Upper lobe of right lung (tissue), 1 donor: ENCODE measurements at regions not wholly inside any gene's neighbourhood (a gene's known extent, or its start where the extent isn't known, plus 50 kb on each side); places are given as distances from the start of the nearest gene placed in this dataset.

ENCODE experiments used
- ATAC-seq: fragments of 200-7000 bp; cut with Tn5 transposase; one replicate; pipeline ENCODE4 v1.9.1; 2020; ENCODE audit warnings: mild to moderate bottlenecking, moderate library complexity
- DNase-seq: peaks from one replicate; pipeline ENCODE4 v3.0.0-alpha.2; 2020
- H3K27ac ChIP-seq: fragments of 200-600 bp; one replicate; pipeline ENCODE4 v1.8.0; 2022
- H3K27me3 ChIP-seq: fragments of 200-600 bp; one replicate; pipeline ENCODE4 v1.8.0; 2022; ENCODE audit warnings: mild to moderate bottlenecking
- H3K36me3 ChIP-seq: fragments of 200-600 bp; one replicate; pipeline ENCODE4 v1.8.0; 2022
- H3K4me1 ChIP-seq: fragments of 200-600 bp; one replicate; pipeline ENCODE4 v1.8.0; 2022
- H3K4me3 ChIP-seq: fragments of 200-600 bp; one replicate; pipeline ENCODE4 v1.8.0; 2022; ENCODE audit warnings: mild to moderate bottlenecking
- H3K9me3 ChIP-seq: fragments of 200-600 bp; one replicate; pipeline ENCODE4 v1.8.0; 2022
- intact Hi-C: fragments of 100-400 bp; cut with DNase I; formaldehyde crosslinking; loops from one replicate; pipeline ENCODE4 v1.11.0; 2022
- TF ChIP-seq, protein P1 (sequence below): fragments of 200-600 bp; IDR thresholded peaks from one replicate; pipeline ENCODE4 v1.8.0; 2022; ENCODE audit warnings: antibody characterized with exemption
- donor health status: DM: no; HTN: yes; CAD: no; lungs with severe emphysema.

DNA sequence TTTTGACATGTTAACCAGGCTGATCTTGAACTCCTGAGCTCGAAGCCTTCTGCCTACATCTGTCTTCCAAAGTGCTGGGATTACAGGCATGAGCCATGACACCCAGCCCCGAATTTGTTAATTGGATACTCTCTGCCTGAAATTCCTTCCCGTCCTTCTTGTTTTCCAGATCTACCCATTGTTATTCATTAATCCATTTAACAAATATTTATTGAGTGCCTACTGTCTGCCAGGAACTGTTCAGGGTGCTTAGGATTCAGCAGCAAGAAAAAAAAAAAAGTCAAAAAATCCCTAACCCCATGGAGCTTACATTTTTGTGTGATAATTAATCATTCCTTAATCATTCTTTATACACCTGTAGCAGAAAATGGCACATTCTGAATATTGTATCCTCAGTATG is 206.8 kb upstream of the FOXD3 start:
- TF ChIP-seq, protein P1, sequence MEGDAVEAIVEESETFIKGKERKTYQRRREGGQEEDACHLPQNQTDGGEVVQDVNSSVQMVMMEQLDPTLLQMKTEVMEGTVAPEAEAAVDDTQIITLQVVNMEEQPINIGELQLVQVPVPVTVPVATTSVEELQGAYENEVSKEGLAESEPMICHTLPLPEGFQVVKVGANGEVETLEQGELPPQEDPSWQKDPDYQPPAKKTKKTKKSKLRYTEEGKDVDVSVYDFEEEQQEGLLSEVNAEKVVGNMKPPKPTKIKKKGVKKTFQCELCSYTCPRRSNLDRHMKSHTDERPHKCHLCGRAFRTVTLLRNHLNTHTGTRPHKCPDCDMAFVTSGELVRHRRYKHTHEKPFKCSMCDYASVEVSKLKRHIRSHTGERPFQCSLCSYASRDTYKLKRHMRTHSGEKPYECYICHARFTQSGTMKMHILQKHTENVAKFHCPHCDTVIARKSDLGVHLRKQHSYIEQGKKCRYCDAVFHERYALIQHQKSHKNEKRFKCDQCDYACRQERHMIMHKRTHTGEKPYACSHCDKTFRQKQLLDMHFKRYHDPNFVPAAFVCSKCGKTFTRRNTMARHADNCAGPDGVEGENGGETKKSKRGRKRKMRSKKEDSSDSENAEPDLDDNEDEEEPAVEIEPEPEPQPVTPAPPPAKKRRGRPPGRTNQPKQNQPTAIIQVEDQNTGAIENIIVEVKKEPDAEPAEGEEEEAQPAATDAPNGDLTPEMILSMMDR: no peak
- intact Hi-C loops: no loop called here
- no peaks in the 10 kb centered on the region for H3K27me3 ChIP-seq
- DNase-seq: no peak
- no peaks in the 10 kb centered on the region for H3K4me1 ChIP-seq
- no peak overlapping the region for H3K27ac ChIP-seq
- H3K36me3 ChIP-seq: no peaks in the 10 kb centered on the region
- no peak overlapping the region for H3K4me3 ChIP-seq
- no peaks in the 10 kb centered on the region for H3K9me3 ChIP-seq
- ATAC-seq: no peak

DNA sequence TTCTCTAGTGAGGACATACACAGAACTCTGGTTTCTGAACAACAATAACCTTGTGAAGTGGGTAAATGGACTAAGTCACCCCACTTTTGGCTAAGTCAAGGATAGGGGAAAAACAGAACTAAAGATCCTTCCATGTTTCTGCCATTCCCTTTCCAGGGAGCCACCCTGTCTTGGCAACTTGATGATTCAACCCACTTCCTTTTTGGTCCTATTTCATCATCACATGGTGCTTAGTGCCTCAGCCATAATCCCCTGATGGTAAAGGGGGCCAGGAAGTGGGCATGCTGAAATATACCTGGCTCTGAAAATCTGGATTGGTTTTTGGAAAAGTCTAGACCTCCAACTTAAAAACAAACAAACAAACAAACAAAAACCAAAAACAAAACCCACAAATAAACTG is 206.4 kb upstream of the FOXD3 start:
- ATAC-seq (no peak), DNase-seq (no peak)
- Histone ChIP-seq H3K27me3 (no peaks in the 10 kb centered on the region), H3K27ac (no peak overlapping the region), H3K36me3 (no peaks in the 10 kb centered on the region), H3K4me1 (no peaks in the 10 kb centered on the region), H3K9me3 (no peaks in the 10 kb centered on the region), H3K4me3 (no peak overlapping the region)
- intact Hi-C loops: no loop called here
- TF ChIP-seq, protein P1: no peak

DNA sequence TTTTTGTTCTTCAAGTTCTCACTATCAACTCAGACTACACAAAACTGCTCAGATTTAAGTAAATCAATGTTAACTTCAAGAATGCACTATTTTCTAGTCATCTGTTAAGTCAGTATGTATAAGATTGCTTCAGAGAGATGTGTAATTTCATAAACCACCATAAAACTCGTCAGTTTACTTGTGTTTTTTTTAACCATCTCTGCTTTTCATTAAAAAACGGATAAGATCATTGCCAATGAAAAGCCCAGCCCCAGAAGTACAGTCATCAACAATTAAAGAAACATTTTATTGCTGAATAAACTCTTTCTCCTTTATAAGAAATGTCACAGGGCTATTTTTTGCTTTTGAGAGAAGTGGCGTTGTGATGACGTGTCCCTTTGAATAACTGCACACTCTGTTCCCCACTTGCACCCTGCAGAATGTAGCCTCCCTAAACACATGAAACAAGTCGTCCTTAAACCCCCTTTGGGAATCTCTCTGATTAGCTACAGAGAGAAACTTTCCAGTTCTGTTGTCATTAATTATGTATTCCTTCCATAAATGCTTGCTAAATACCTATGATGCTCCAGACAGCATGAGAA is 202.7 kb upstream of the FOXD3 start:
- DNase-seq (no peak), ATAC-seq (no peak)
- H3K27me3 ChIP-seq: no peaks in the 10 kb centered on the region
- no peak overlapping the region for H3K27ac ChIP-seq
- no peaks in the 10 kb centered on the region for H3K4me1 ChIP-seq
- intact Hi-C loops: no loop called here
- no peaks in the 10 kb centered on the region for H3K9me3 ChIP-seq
- TF ChIP-seq, protein P1: no peak
- H3K4me3 ChIP-seq: no peak overlapping the region
- no peaks in the 10 kb centered on the region for H3K36me3 ChIP-seq

DNA sequence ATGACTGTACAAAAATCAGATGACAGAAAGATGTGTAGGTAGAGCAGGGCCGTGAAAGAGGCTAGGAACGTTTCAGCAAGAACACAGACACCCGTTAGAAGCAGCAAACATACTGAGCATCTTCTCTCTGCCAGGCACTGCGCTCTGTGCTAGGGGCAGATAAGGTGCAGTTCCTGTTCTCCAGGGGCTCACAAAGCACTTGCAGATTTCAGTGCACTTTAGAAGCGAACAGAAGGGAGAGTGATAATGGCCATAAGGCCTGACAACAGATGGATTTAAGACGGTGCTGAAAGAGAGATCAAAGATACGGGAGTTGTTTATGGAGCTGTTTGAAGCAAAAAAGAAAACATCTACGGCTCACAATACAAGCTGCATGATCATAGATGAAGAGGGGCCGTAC is 200.3 kb upstream of the FOXD3 start:
- Histone ChIP-seq H3K4me3 (no peak overlapping the region), H3K9me3 (no peaks in the 10 kb centered on the region), H3K27me3 (no peaks in the 10 kb centered on the region), H3K4me1 (no peaks in the 10 kb centered on the region), H3K27ac (no peak overlapping the region), H3K36me3 (no peaks in the 10 kb centered on the region)
- intact Hi-C loops: no loop called here
- TF ChIP-seq, protein P1: no peak
- ATAC-seq: no peak
- no peak for DNase-seq

DNA sequence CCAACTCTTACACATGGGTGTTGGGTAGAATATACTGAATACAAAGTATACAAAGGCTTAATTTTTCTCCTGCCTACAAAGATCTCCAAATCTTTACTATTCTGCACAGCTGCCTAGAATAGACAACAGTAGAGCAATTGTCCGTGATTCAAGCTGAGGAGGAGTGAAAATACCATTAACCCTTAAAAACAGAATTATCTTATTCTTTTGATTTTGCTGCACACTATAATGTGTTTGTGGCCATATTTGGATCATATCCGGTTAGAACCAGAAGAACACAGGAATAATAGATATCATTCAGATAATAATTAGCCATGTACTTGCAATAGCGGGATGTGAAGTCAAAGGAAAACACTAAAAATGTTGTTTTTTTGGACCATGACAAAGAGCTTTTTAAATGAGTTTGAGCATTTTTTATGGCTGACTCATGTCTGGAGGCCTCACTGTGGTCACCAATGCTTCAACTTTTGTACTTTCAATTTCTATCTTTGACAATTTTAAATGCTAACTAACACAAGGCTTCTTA is 197.6 kb upstream of the FOXD3 start:
- H3K4me1 ChIP-seq: no peaks in the 10 kb centered on the region

More for the DNA sequence above, 197.6 kb upstream of the FOXD3 start:
- intact Hi-C loops: no loop called here
- Histone ChIP-seq H3K27ac (no peak overlapping the region), H3K9me3 (no peaks in the 10 kb centered on the region), H3K27me3 (no peaks in the 10 kb centered on the region), H3K36me3 (no peaks in the 10 kb centered on the region), H3K4me3 (no peak overlapping the region)
- ATAC-seq: no peak
- TF ChIP-seq, protein P1: no peak
- no peak for DNase-seq
